ENCODE measurements at regions not wholly inside any gene's neighbourhood (a gene's known extent, or its start where the extent isn't known, plus 50 kb on each side); places are given as distances from the start of the nearest gene placed in this dataset.

DNA sequence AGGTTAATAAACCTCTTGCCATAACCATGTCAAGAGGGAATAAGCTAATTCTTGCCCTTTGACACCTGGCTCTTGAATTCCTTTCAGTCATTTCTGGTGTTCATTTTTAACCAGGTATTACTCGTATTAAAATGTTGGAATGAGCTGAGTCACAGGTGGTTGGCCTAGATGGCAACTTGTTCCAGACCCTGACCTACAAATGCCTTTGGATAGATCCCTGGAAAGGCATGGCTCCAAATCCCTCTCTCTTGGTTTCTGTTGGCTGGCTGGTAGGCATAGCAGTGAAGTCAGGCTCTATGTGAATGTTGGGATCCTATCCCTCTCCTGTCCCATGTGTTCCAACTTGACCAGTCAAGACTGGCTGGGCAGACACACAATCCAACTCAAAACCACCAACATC, 277.1 kb upstream of the PROK2 start:
- no peak overlapping the region for H3K4me2 ChIP-seq (ENCODE audit: insufficient read depth, low read length)
- H3K9me3 ChIP-seq (replicated peaks; ENCODE audit: control insufficient read depth, insufficient read depth, low read length), result no peaks in the 10 kb centered on the region
- no peaks in the 10 kb centered on the region for H4K20me1 ChIP-seq (replicated peaks; ENCODE audit: control insufficient read depth, extremely low read depth, insufficient read depth, low read length)
- DNase-seq (ENCODE audit: low read depth, low spot score) (no peak), FAIRE-seq (no peak)
- no peaks in the 10 kb centered on the region for H3K4me1 ChIP-seq (ENCODE audit: control insufficient read depth, extremely low read depth, insufficient read depth, low read length)
- H2AFZ ChIP-seq (ENCODE audit: low read depth, low read length), result no peak overlapping the region
- H3K79me2 ChIP-seq (ENCODE audit: control insufficient read depth, insufficient read depth, low read length), result no peaks in the 10 kb centered on the region
- BruUV-seq (replicated peaks), result no TSS peak
- H3K9me1 ChIP-seq (replicated peaks; ENCODE audit: control insufficient read depth, extremely low read depth, insufficient read depth, low read length), result no peaks in the 10 kb centered on the region
- TF ChIP-seq FOS (IDR thresholded peaks at IDR 0.05; ENCODE audit: borderline replicate concordance, insufficient read depth, low read length), result no peak
- no peak for TF ChIP-seq JUN (IDR thresholded peaks at IDR 0.05; ENCODE audit: borderline replicate concordance, insufficient read depth, insufficient read length, low read depth)
- no peak for TF ChIP-seq POLR2AphosphoS5 (IDR thresholded peaks at IDR 0.05; ENCODE audit: insufficient read depth, low read depth, low read length)
- TF ChIP-seq GATA2 (IDR thresholded peaks at IDR 0.05; ENCODE audit: insufficient read depth, insufficient read length, low read depth, low read length), result no peak
- no peak for TF ChIP-seq MYC (IDR thresholded peaks at IDR 0.05; ENCODE audit: low read depth, low read length)
- no peak for TF ChIP-seq EZH2 (IDR thresholded peaks at IDR 0.05; ENCODE audit: borderline replicate concordance, low read depth, low read length, severe bottlenecking)
- TF ChIP-seq, protein P1, sequence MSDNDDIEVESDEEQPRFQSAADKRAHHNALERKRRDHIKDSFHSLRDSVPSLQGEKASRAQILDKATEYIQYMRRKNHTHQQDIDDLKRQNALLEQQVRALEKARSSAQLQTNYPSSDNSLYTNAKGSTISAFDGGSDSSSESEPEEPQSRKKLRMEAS (IDR thresholded peaks at IDR 0.05; ENCODE audit: insufficient read depth, insufficient read length), result no peak
- no peak for TF ChIP-seq POLR2A (IDR thresholded peaks at IDR 0.05; ENCODE audit: low read depth, low read length)
- TF ChIP-seq, protein P2, sequence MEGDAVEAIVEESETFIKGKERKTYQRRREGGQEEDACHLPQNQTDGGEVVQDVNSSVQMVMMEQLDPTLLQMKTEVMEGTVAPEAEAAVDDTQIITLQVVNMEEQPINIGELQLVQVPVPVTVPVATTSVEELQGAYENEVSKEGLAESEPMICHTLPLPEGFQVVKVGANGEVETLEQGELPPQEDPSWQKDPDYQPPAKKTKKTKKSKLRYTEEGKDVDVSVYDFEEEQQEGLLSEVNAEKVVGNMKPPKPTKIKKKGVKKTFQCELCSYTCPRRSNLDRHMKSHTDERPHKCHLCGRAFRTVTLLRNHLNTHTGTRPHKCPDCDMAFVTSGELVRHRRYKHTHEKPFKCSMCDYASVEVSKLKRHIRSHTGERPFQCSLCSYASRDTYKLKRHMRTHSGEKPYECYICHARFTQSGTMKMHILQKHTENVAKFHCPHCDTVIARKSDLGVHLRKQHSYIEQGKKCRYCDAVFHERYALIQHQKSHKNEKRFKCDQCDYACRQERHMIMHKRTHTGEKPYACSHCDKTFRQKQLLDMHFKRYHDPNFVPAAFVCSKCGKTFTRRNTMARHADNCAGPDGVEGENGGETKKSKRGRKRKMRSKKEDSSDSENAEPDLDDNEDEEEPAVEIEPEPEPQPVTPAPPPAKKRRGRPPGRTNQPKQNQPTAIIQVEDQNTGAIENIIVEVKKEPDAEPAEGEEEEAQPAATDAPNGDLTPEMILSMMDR (IDR thresholded peaks at IDR 0.05; ENCODE audit: extremely low read depth in 1 of 2, insufficient read depth in 1 of 2, low read depth in 1 of 2, low read length in 2 of 2), result no peak
- no peak overlapping the region for H3K4me3 ChIP-seq (replicated peaks in 1 of 3; ENCODE audit: insufficient read depth in 1 of 3, low read depth in 1 of 3, low read length in 3 of 3)
- no peaks in the 10 kb centered on the region for H3K36me3 ChIP-seq (ENCODE audit: control insufficient read depth in 2 of 2, extremely low read depth in 1 of 2, insufficient read depth in 2 of 2, low read length in 2 of 2)
- intact Hi-C loops (cut with micrococcal nuclease), result no loop called here
- POLR2A ChIA-PET, result no interaction called here
- H3K9ac ChIP-seq (replicated peaks; ENCODE audit: extremely low read depth, insufficient read depth, low read length), result no peak overlapping the region
- CTCF ChIA-PET, result no interaction called here
- dilution Hi-C loops (cut with MboI; ENCODE audit: extremely low pct_ligation_motif_present, low sequenced_read_pairs), result no loop called here
- H3K27me3 ChIP-seq (ENCODE audit: control insufficient read depth in 2 of 2, insufficient read depth in 2 of 2, low read length in 2 of 2), result no peaks in the 10 kb centered on the region
- no peak overlapping the region for H3K27ac ChIP-seq (ENCODE audit: insufficient read depth, low read depth, low read length)

Measured in endothelial cell of umbilical vein (primary cell).